ENCODE measurements at regions not wholly inside any gene's neighbourhood (a gene's known extent, or its start where the extent isn't known, plus 50 kb on each side); places are given as distances from the start of the nearest gene placed in this dataset.

- Mint-ChIP-seq H3K9me3 (no peaks in the 10 kb centered on the region), H3K36me3 (ENCODE audit: insufficient read depth) (no peaks in the 10 kb centered on the region), H3K4me3 (no peak overlapping the region), H3K27me3 (peaks cover 0 to 9% of the 10 kb centered on the region in 2 donors), H3K27ac (no peak overlapping the region), H3K4me1 (ENCODE audit: low read depth in 2 of 2) (peaks cover 0 to 2% of the 10 kb centered on the region in 2 donors)
- DNase-seq (no peak), ATAC-seq (replicated peaks) (no peak)
Observed at GRCh38 chr1:185491604-185492003, 174.6 kb upstream of the IVNS1ABP start.

GRCh38 chr1:185490924-185491323, 173.9 kb upstream of the IVNS1ABP start:
- H3K27me3 Mint-ChIP-seq: peaks cover 0 to 7% of the 10 kb centered on the region in 2 donors
- H3K36me3 Mint-ChIP-seq (ENCODE audit: insufficient read depth): no peaks in the 10 kb centered on the region
- DNase-seq (no peak), ATAC-seq (replicated peaks) (no peak)
- no peak overlapping the region for H3K27ac Mint-ChIP-seq
- peaks cover 0 to 2% of the 10 kb centered on the region in 2 donors for H3K4me1 Mint-ChIP-seq (ENCODE audit: low read depth in 2 of 2)
- no peak overlapping the region for H3K4me3 Mint-ChIP-seq
- no peaks in the 10 kb centered on the region for H3K9me3 Mint-ChIP-seq

GRCh38 chr1:185489406-185489805, 172.4 kb upstream of the IVNS1ABP start:
- H3K4me1 Mint-ChIP-seq (ENCODE audit: low read depth in 2 of 2): peaks cover 0 to 2% of the 10 kb centered on the region in 2 donors
- H3K36me3 Mint-ChIP-seq (ENCODE audit: insufficient read depth): no peaks in the 10 kb centered on the region
- DNase-seq: no peak
- H3K27me3 Mint-ChIP-seq: no peaks in the 10 kb centered on the region
- no peak overlapping the region for H3K4me3 Mint-ChIP-seq
- H3K9me3 Mint-ChIP-seq: no peaks in the 10 kb centered on the region
- no peak for ATAC-seq (replicated peaks)
- H3K27ac Mint-ChIP-seq: no peak overlapping the region

DNA sequence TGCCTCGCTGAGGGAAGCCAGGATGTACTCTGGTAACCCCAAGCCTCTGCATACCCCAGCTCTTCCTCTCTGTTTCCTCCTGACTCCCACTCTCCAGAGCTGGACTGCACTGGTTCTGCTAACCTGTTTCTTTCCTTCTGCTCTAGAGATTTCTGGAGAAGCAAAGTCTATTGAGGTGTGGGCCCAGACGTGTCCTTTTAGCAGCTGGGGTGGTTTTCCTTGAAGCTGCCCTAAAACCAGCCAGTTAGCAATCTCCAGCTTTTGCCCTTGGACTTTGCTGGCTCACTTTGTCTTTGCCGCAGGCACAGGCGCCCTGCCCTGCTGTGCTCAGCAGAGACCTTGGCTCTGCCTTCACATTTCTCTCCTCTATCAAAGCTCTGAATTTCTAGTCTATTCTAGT, 171.8 kb upstream of the IVNS1ABP start:
- DNase-seq: no peak
- Mint-ChIP-seq H3K36me3 (ENCODE audit: insufficient read depth) (no peaks in the 10 kb centered on the region), H3K4me3 (no peak overlapping the region), H3K27ac (no peak overlapping the region), H3K27me3 (no peaks in the 10 kb centered on the region), H3K4me1 (ENCODE audit: low read depth in 2 of 2) (peaks cover 0 to 2% of the 10 kb centered on the region in 2 donors), H3K9me3 (no peaks in the 10 kb centered on the region)
- ATAC-seq (replicated peaks): no peak

DNA sequence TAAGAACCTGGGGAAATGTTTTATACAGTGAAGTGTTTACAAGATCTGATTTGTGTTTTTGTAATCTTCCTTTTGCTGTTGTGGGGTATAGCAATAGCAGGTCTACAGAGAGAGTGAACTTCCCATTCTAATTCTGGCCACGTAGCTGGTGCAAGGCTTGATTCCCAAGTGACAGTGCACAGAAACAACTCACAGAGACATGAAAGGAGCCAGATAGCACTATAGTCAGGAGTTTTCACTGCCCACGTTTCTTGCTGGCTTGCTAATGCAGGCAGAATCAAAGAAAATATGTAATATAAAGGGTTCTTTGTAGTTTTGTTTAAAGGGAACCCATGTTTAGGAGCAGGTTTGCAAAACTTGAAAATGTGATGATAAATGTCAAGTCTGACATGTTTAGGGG, 170.9 kb upstream of the IVNS1ABP start:
- DNase-seq (no peak), ATAC-seq (replicated peaks) (no peak)
- H3K4me1 Mint-ChIP-seq (ENCODE audit: low read depth in 2 of 2): peaks cover 0 to 2% of the 10 kb centered on the region in 2 donors
- H3K27me3 Mint-ChIP-seq: no peaks in the 10 kb centered on the region
- no peaks in the 10 kb centered on the region for H3K9me3 Mint-ChIP-seq
- H3K4me3 Mint-ChIP-seq: no peak overlapping the region
- H3K27ac Mint-ChIP-seq: no peak overlapping the region
- H3K36me3 Mint-ChIP-seq (ENCODE audit: insufficient read depth): no peaks in the 10 kb centered on the region

- Mint-ChIP-seq H3K4me1 (ENCODE audit: low read depth in 2 of 2) (peaks cover 0 to 2% of the 10 kb centered on the region in 2 donors), H3K36me3 (ENCODE audit: insufficient read depth) (no peaks in the 10 kb centered on the region), H3K27ac (no peak overlapping the region), H3K9me3 (no peaks in the 10 kb centered on the region), H3K27me3 (no peaks in the 10 kb centered on the region), H3K4me3 (no peak overlapping the region)
- ATAC-seq (replicated peaks): no peak
- DNase-seq: no peak
Observed at GRCh38 chr1:185487026-185487425, 170.0 kb upstream of the IVNS1ABP start.

GRCh38 chr1:185486346-185486745, 169.3 kb upstream of the IVNS1ABP start:
- H3K4me3 Mint-ChIP-seq: no peak overlapping the region
- DNase-seq (no peak), ATAC-seq (replicated peaks) (no peak)
- H3K27ac Mint-ChIP-seq: no peak overlapping the region
- peaks cover 0 to 2% of the 10 kb centered on the region in 2 donors for H3K4me1 Mint-ChIP-seq (ENCODE audit: low read depth in 2 of 2)
- no peaks in the 10 kb centered on the region for H3K9me3 Mint-ChIP-seq
- H3K27me3 Mint-ChIP-seq: no peaks in the 10 kb centered on the region
- H3K36me3 Mint-ChIP-seq (ENCODE audit: insufficient read depth): no peaks in the 10 kb centered on the region

DNA sequence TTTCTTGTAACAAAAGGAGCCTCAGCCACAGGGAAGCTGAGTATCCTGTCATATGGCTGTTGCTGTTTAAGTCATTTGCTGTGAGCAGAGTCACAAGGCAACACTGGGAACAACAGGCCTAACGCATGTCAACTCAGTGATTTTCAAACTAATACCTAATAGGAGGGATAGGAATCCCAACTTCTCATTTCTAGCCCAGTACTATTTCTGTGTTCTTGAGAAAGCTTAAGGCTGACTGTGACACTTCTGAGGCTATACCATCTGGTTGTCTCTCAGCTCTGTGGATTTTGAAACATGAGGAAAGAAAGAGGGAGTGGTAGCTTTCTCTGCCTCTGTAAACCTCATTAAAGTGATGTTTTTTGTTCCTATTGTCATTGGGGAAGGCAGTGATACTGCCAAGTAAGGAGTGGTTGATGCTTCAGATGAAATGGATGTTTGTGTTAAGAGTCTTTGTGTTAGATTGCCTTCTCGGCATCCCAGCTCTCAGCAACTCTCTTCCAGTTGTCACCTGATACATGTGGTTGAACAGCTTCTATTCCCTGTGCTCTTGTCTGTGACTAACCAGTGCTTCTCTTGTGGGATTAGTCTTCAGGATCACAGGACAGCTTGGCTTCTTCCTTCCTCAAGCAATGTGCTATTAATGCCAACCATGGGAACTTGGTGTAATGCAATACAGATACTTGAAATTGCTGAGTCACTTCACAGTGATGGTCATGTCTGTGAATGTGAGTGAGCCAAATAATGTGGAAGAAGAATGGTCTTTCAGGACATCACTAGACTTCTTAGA, 166.8 kb upstream of the IVNS1ABP start:
- ATAC-seq (replicated peaks): no peak
- H3K27ac Mint-ChIP-seq: peak overlapping the region in 1 of 2 donors; percentile 28
- DNase-seq: no peak

DNA sequence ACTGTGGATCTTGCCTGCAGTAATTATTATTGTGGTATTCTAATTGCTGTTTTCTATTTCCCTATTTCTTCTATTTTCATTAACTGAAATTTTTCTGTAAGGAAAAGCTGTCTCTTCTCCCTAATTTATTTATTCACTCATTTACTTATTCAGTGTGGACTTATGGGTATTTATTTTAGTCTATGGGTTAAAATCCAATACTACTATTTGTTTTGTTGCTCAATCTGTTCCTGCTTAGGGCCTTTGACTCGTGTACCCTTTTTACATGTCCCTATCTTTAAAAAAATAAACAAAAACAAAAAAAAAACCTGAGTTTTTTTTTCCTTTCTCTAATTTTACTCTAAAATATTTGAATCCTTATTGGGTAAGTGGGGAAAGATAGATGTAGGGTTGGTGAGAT, 166.2 kb upstream of the IVNS1ABP start:
- H3K36me3 Mint-ChIP-seq (ENCODE audit: insufficient read depth): no peaks in the 10 kb centered on the region
- H3K4me3 Mint-ChIP-seq: no peak overlapping the region
- no peaks in the 10 kb centered on the region for H3K9me3 Mint-ChIP-seq
- no peaks in the 10 kb centered on the region for H3K27me3 Mint-ChIP-seq
- no peaks in the 10 kb centered on the region for H3K4me1 Mint-ChIP-seq (ENCODE audit: low read depth in 2 of 2)
- no peak for DNase-seq
- no peak for ATAC-seq (replicated peaks)
- H3K27ac Mint-ChIP-seq: no peak overlapping the region

More for the DNA sequence above, 166.8 kb upstream of the IVNS1ABP start:
- no peaks in the 10 kb centered on the region for H3K9me3 Mint-ChIP-seq
- H3K4me3 Mint-ChIP-seq: no peak overlapping the region
- H3K27me3 Mint-ChIP-seq: no peaks in the 10 kb centered on the region
- peaks cover 0 to 2% of the 10 kb centered on the region in 2 donors for H3K4me1 Mint-ChIP-seq (ENCODE audit: low read depth in 2 of 2)
- H3K36me3 Mint-ChIP-seq (ENCODE audit: insufficient read depth): no peaks in the 10 kb centered on the region

DNA sequence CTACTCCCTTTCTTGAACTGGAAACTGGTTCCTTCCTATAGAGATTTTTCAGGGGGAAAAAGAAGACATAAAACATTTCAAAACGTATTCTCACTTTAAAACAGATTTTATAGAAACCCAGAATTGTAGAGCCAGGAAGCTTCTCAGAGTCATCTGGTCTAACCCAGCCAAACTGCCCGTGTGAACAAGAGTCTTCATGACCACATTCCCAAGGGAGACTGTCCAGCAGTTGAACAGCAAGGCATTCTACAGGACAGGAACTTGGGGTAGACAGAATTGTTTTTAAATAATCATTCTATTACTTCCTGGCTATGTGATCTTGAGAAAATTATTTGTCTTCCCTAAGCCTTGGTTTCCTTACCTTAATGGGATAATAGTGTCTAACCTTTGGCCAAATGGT, 163.5 kb upstream of the IVNS1ABP start:
- Mint-ChIP-seq H3K4me3 (no peak overlapping the region), H3K36me3 (ENCODE audit: insufficient read depth) (no peaks in the 10 kb centered on the region), H3K27ac (no peak overlapping the region), H3K4me1 (ENCODE audit: low read depth in 2 of 2) (peaks cover 0 to 2% of the 10 kb centered on the region in 2 donors), H3K9me3 (no peaks in the 10 kb centered on the region), H3K27me3 (no peaks in the 10 kb centered on the region)
- DNase-seq: no peak
- no peak for ATAC-seq (replicated peaks)

DNA sequence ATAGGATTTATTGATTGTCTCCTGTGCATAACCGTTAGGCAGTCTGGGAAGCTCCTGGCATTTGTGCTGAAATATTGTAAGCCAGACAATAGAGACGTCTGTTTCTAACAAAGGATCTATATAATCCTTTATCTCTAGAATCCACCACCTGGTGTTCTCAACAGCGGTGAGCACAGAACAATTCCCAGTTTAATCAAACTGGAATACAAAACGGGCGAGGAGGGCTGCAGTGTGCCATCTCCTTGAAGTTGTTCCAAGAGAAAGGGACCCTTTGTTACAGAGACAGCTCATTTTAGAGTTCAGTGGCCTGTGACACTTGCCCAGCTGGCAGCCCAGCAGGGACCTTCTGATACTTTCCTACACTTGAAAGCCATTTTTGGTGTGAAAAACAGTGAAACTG, 162.8 kb upstream of the IVNS1ABP start:
- Mint-ChIP-seq H3K9me3 (no peaks in the 10 kb centered on the region), H3K27me3 (no peaks in the 10 kb centered on the region), H3K4me1 (ENCODE audit: low read depth in 2 of 2) (peaks cover 2 to 4% of the 10 kb centered on the region in 2 donors), H3K36me3 (ENCODE audit: insufficient read depth) (no peaks in the 10 kb centered on the region), H3K27ac (no peak overlapping the region), H3K4me3 (no peak overlapping the region)
- no peak for DNase-seq
- no peak for ATAC-seq (replicated peaks)

DNA sequence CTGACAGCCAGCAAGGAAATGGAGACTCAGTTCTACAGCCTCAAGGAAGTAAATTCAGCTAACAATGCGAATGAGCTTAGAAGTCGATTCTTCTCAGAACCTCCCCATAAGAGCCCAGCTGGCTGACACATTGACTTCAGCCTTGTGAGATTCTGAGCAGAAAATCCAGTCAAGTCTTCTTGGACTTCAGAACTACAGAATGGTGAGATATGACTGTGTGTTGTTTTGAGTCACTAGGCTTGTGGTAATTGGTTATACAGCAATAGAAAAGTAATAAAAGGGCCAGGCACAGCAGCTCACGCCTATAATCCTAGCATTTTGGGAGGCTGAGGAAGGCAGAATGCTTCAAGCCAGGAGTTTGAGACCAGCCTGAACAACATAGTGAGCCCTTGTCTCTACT, 161.8 kb upstream of the IVNS1ABP start:
- no peak for ATAC-seq (replicated peaks)
- no peaks in the 10 kb centered on the region for H3K27me3 Mint-ChIP-seq
- no peak overlapping the region for H3K4me3 Mint-ChIP-seq
- no peaks in the 10 kb centered on the region for H3K36me3 Mint-ChIP-seq (ENCODE audit: insufficient read depth)
- no peak for DNase-seq
- H3K9me3 Mint-ChIP-seq: no peaks in the 10 kb centered on the region
- no peak overlapping the region for H3K27ac Mint-ChIP-seq
- peaks cover 4 to 11% of the 10 kb centered on the region in 2 donors for H3K4me1 Mint-ChIP-seq (ENCODE audit: low read depth in 2 of 2)

- ATAC-seq (replicated peaks) (no peak), DNase-seq (no peak)
- no peaks in the 10 kb centered on the region for H3K27me3 Mint-ChIP-seq
- peaks cover 4 to 12% of the 10 kb centered on the region in 2 donors for H3K4me1 Mint-ChIP-seq (ENCODE audit: low read depth in 2 of 2)
- H3K4me3 Mint-ChIP-seq: no peak overlapping the region
- H3K36me3 Mint-ChIP-seq (ENCODE audit: insufficient read depth): peaks cover 2% of the 10 kb centered on the region
- H3K27ac Mint-ChIP-seq: no peak overlapping the region
- no peaks in the 10 kb centered on the region for H3K9me3 Mint-ChIP-seq
Observed at GRCh38 chr1:185477638-185478580, 160.9 kb upstream of the IVNS1ABP start.
